OCI-LY7 (cell line): ENCODE measurements at regions not wholly inside any gene's neighbourhood (a gene's known extent, or its start where the extent isn't known, plus 50 kb on each side); places are given as distances from the start of the nearest gene placed in this dataset.

Experiments
- EZH2phosphoT487 ChIP-seq: fragments of 200-600 bp; sonication (generic); IDR thresholded peaks from 2 replicates; pipeline ENCODE4 v1.6.1; 2018; ENCODE audit warnings: low read depth, borderline replicate concordance, mild to moderate bottlenecking, mixed run types, antibody characterized with exemption, low read length, moderate library complexity, mixed read lengths
- TF ChIP-seq, protein P1 (sequence below): fragments of 200-600 bp; sonication (generic); conservative IDR thresholded peaks from 2 replicates; pipeline ENCODE4 v1.5.1; 2014; ENCODE audit warnings: mild to moderate bottlenecking, antibody characterized with exemption, low read length, moderate library complexity, mixed read lengths

DNA sequence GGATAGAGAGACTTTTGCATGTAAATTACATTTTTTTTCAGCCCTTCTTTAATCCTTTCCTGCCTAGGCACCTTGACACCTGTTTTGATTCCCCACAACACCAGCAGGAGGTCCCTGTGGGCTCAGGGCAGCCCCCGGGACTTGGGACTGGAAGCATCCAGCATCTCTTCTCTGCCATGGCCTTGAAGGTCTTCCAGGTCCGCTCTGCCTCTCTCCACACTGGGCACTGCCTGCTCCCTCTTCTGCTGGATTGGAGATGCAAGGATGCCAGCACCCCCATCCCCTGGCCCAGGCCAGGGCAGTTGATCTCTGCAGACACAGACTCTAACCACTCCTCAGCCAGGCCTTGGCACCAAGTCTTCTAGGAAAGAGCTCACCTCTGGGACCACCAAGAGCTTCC, 134.5 kb upstream of the C14orf180 start:
- TF ChIP-seq, protein P1, sequence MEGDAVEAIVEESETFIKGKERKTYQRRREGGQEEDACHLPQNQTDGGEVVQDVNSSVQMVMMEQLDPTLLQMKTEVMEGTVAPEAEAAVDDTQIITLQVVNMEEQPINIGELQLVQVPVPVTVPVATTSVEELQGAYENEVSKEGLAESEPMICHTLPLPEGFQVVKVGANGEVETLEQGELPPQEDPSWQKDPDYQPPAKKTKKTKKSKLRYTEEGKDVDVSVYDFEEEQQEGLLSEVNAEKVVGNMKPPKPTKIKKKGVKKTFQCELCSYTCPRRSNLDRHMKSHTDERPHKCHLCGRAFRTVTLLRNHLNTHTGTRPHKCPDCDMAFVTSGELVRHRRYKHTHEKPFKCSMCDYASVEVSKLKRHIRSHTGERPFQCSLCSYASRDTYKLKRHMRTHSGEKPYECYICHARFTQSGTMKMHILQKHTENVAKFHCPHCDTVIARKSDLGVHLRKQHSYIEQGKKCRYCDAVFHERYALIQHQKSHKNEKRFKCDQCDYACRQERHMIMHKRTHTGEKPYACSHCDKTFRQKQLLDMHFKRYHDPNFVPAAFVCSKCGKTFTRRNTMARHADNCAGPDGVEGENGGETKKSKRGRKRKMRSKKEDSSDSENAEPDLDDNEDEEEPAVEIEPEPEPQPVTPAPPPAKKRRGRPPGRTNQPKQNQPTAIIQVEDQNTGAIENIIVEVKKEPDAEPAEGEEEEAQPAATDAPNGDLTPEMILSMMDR: no peak
- no peak for TF ChIP-seq EZH2phosphoT487
